ENCODE measurements at regions not wholly inside any gene's neighbourhood (a gene's known extent, or its start where the extent isn't known, plus 50 kb on each side); places are given as distances from the start of the nearest gene placed in this dataset.

- Mint-ChIP-seq H3K36me3 (no peaks in the 10 kb centered on the region), H3K27ac (no peak overlapping the region), H3K9me3 (no peaks in the 10 kb centered on the region), H3K4me1 (peaks cover 2 to 8% (median 6%) of the 10 kb centered on the region in 3 donors), H3K4me3 (no peak overlapping the region), H3K27me3 (no peaks in the 10 kb centered on the region)
Measured at GRCh38 chr2:147792966-147793617, 51.7 kb upstream of the ACVR2A start.

GRCh38 chr2:147790580-147790979, 54.2 kb upstream of the ACVR2A start:
- Mint-ChIP-seq H3K4me1 (no peaks in the 10 kb centered on the region), H3K36me3 (no peaks in the 10 kb centered on the region), H3K4me3 (no peak overlapping the region), H3K27ac (no peak overlapping the region), H3K27me3 (no peaks in the 10 kb centered on the region), H3K9me3 (no peaks in the 10 kb centered on the region)

- Mint-ChIP-seq H3K4me1 (no peaks in the 10 kb centered on the region), H3K9me3 (no peaks in the 10 kb centered on the region), H3K36me3 (no peaks in the 10 kb centered on the region), H3K27ac (no peak overlapping the region), H3K27me3 (no peaks in the 10 kb centered on the region), H3K4me3 (no peak overlapping the region)
Measured at GRCh38 chr2:147789720-147790119, 55.1 kb upstream of the ACVR2A start.

DNA sequence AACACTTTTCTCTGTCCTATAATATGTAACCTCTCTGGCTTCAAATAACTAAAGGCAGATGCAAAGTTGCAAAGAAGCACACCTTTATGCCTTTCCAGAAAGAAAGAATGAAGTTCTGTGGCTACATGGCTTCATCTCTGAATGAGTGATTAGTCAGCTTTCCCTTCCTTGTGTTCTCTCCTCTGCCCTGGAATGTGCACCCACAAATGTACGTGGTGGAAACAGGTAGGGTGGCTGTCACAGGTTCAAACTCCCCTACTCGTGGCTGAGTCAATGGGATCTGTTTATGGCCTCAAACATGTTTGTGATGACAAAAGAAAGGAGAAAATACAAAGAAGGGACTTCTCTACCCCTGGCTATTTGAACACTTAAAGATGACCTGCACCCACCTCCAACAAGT, 55.5 kb upstream of the ACVR2A start:
- Mint-ChIP-seq H3K36me3 (no peaks in the 10 kb centered on the region), H3K27ac (no peak overlapping the region), H3K27me3 (no peaks in the 10 kb centered on the region), H3K9me3 (no peaks in the 10 kb centered on the region), H3K4me3 (no peak overlapping the region), H3K4me1 (no peaks in the 10 kb centered on the region)

DNA sequence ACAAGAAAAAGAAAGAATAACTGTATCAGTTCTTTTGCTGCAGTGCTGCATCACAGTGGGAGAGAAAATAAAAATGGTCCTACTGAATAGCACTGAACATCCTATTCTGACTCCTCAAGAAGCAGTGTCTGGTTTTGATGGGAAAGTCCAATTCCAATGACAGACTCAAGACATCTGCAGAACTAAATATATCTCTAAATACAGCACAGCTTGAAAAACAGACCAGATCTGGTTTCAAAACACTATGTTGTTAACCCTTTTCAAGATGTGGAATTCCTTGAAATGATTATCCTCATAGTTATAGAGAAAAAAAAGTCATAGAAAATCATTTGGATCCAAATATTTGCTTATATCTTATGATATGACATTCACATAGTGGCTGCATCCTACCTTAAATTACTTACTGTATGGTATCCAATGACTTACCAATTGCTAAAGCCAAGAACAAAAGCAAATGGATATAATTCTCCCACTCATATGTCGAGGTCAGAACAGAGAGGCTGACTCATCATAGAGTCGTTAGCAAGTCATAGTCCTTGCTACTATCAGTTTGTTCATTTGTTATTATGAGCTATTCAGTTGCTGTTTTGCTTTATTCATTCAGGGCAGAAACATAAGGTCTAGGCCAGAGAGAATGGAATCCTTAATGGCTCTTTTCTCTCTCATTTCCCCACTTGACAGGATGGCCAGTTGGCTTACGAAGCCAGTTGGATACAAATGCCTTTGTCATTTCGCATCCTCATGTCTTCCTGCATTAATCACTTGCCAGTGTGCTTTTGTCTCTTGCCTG, 62.5 kb upstream of the ACVR2A start:
- Mint-ChIP-seq H3K36me3 (no peaks in the 10 kb centered on the region), H3K9me3 (peaks cover 0 to 2% (median 0%) of the 10 kb centered on the region in 3 donors), H3K27me3 (peaks cover 1% of the 10 kb centered on the region), H3K4me3 (no peak overlapping the region), H3K4me1 (no peaks in the 10 kb centered on the region), H3K27ac (no peak overlapping the region)

DNA sequence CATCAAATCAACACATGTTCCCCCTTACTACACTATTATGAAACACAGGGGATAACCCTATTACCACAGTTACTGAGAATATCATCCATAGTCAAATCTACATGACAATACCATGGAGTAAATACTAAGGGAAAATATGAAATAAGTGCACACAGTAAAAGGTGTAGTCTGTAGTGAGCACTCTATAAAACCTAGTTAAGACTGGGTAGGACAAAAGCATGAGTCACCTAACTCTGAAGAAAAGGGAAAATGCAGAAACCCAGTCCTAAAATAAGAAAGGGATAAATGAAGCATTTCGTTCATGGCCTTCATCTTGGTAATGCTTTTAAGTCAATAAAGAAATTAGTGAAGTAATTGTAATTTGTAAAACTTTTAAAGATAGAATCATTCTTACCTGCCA, 65.4 kb upstream of the ACVR2A start:
- Mint-ChIP-seq H3K9me3 (peaks cover 0 to 2% (median 0%) of the 10 kb centered on the region in 3 donors), H3K27me3 (peaks cover 2% of the 10 kb centered on the region), H3K27ac (no peak overlapping the region), H3K4me1 (no peaks in the 10 kb centered on the region), H3K4me3 (no peak overlapping the region), H3K36me3 (no peaks in the 10 kb centered on the region)

DNA sequence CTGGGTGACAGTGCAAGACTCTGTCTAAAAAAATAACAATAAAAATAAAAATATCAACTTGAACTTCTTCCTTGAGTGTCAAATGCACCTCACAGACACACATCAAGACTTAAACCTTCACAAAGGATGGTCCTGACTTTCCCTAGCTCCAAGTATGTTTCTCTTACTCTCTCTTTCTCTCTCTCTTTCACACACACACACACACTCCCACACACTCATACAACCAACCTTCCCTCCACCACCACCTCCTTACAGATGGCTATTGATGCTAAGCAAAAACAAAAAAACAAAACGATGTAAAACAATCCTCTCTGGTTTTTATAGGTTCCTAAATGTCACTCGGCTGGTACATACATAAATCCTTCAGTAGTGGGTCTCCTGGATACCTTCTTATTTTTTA, 67.4 kb upstream of the ACVR2A start:
- peaks cover 0 to 2% (median 0%) of the 10 kb centered on the region in 3 donors for H3K9me3 Mint-ChIP-seq

GRCh38 chr2:147774805-147775204, 70.0 kb upstream of the ACVR2A start:
- no peak overlapping the region for H3K27ac Mint-ChIP-seq

More for the DNA sequence above, 67.4 kb upstream of the ACVR2A start:
- Mint-ChIP-seq H3K4me3 (no peak overlapping the region), H3K27me3 (peaks cover 2% of the 10 kb centered on the region), H3K4me1 (no peaks in the 10 kb centered on the region), H3K27ac (no peak overlapping the region), H3K36me3 (no peaks in the 10 kb centered on the region)

GRCh38 chr2:147773479-147773878, 71.3 kb upstream of the ACVR2A start:
- Mint-ChIP-seq H3K9me3 (peaks cover 0 to 2% (median 0%) of the 10 kb centered on the region in 3 donors), H3K4me1 (no peaks in the 10 kb centered on the region), H3K4me3 (no peak overlapping the region), H3K27ac (no peak overlapping the region), H3K27me3 (peaks cover 2% of the 10 kb centered on the region), H3K36me3 (no peaks in the 10 kb centered on the region)

More at GRCh38 chr2:147774805-147775204, 70.0 kb upstream of the ACVR2A start:
- Mint-ChIP-seq H3K27me3 (peaks cover 2% of the 10 kb centered on the region), H3K36me3 (no peaks in the 10 kb centered on the region), H3K9me3 (peaks cover 0 to 2% (median 0%) of the 10 kb centered on the region in 3 donors), H3K4me1 (no peaks in the 10 kb centered on the region), H3K4me3 (no peak overlapping the region)

DNA sequence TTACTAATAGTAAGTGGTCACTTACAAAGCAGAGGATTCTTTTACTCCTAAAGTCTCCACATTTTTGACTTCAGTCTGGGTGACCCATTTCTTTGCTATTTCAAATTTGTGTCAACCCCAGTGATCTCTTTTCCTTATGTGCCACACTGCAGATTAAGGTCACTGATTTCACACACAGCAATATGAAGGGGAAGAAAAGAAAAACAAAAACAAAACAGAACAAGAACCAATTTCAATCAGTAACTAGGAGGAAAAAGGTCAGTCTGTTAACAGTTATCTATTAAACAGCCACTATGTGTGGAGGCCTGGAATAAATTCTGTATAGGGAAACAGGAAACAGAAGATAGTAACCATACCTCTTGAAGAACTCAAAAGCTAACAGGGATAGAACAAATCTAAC, 72.0 kb upstream of the ACVR2A start:
- Mint-ChIP-seq H3K9me3 (peaks cover 0 to 2% (median 0%) of the 10 kb centered on the region in 3 donors), H3K4me1 (no peaks in the 10 kb centered on the region), H3K27ac (no peak overlapping the region), H3K27me3 (peaks cover 2% of the 10 kb centered on the region), H3K4me3 (no peak overlapping the region), H3K36me3 (no peaks in the 10 kb centered on the region)

GRCh38 chr2:147763861-147764260, 81.0 kb upstream of the ACVR2A start:
- H3K9me3 Mint-ChIP-seq: peaks cover 0 to 5% (median 0%) of the 10 kb centered on the region in 3 donors
- peaks cover 4% of the 10 kb centered on the region for H3K27me3 Mint-ChIP-seq
- no peaks in the 10 kb centered on the region for H3K4me1 Mint-ChIP-seq
- H3K36me3 Mint-ChIP-seq: no peaks in the 10 kb centered on the region
- H3K27ac Mint-ChIP-seq: no peak overlapping the region
- H3K4me3 Mint-ChIP-seq: no peak overlapping the region

- peaks cover 0 to 5% (median 0%) of the 10 kb centered on the region in 3 donors for H3K9me3 Mint-ChIP-seq
- H3K4me1 Mint-ChIP-seq: no peaks in the 10 kb centered on the region
- peaks cover 5% of the 10 kb centered on the region for H3K27me3 Mint-ChIP-seq
- no peaks in the 10 kb centered on the region for H3K36me3 Mint-ChIP-seq
- no peak overlapping the region for H3K27ac Mint-ChIP-seq
- H3K4me3 Mint-ChIP-seq: no peak overlapping the region
Measured at GRCh38 chr2:147760984-147761383, 83.8 kb upstream of the ACVR2A start.

GRCh38 chr2:147759536-147759935, 85.3 kb upstream of the ACVR2A start:
- no peak overlapping the region for H3K27ac Mint-ChIP-seq
- H3K36me3 Mint-ChIP-seq: no peaks in the 10 kb centered on the region
- H3K4me3 Mint-ChIP-seq: no peak overlapping the region
- peaks cover 0 to 5% (median 0%) of the 10 kb centered on the region in 3 donors for H3K9me3 Mint-ChIP-seq
- H3K4me1 Mint-ChIP-seq: no peaks in the 10 kb centered on the region
- peaks cover 5% of the 10 kb centered on the region for H3K27me3 Mint-ChIP-seq

DNA sequence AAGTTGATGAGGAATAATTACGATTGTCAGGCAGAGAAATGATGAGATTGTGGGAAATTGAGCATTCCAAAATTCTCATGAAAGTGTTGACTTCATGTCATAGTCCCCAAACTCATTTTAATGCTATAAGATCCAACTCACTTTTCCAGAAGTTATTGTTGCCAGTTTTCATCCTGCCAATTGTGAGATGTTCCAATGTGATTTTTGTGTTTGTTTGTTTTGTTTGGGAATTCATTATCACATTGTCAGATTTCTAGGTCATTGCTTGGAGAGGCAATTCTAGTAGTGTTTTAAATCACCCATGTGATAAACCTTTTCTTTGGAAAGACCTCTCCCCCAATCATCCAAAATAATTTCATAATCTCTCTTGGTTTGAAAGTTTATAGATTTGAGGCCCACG, 86.0 kb upstream of the ACVR2A start:
- no peak overlapping the region for H3K27ac Mint-ChIP-seq
- no peaks in the 10 kb centered on the region for H3K4me1 Mint-ChIP-seq
- no peak overlapping the region for H3K4me3 Mint-ChIP-seq
- no peaks in the 10 kb centered on the region for H3K36me3 Mint-ChIP-seq
- peaks cover 0 to 3% (median 0%) of the 10 kb centered on the region in 3 donors for H3K9me3 Mint-ChIP-seq
- peaks cover 5% of the 10 kb centered on the region for H3K27me3 Mint-ChIP-seq

- no peaks in the 10 kb centered on the region for H3K4me1 Mint-ChIP-seq
Measured at GRCh38 chr2:147756069-147756468, 88.8 kb upstream of the ACVR2A start.

More at GRCh38 chr2:147756069-147756468, 88.8 kb upstream of the ACVR2A start:
- H3K27me3 Mint-ChIP-seq: peaks cover 2% of the 10 kb centered on the region
- H3K4me3 Mint-ChIP-seq: no peak overlapping the region
- no peaks in the 10 kb centered on the region for H3K36me3 Mint-ChIP-seq
- no peak overlapping the region for H3K27ac Mint-ChIP-seq
- H3K9me3 Mint-ChIP-seq: no peaks in the 10 kb centered on the region
